Osteocyte (in vitro differentiated cells): ENCODE measurements at regions not wholly inside any gene's neighbourhood (a gene's known extent, or its start where the extent isn't known, plus 50 kb on each side); places are given as distances from the start of the nearest gene placed in this dataset.

Experiments used
- DNase-seq: peaks from one replicate; pipeline ENCODE4 v3.0.0; 2021; ENCODE audit warnings: mixed read lengths; ENCODE audit not compliant: unreplicated experiment; ENCODE audit errors: extremely low spot score
- H3K27ac Mint-ChIP-seq: one replicate; pipeline ENCODE4 v1.8.0; 2021; ENCODE audit warnings: mild to moderate bottlenecking, mixed read lengths; ENCODE audit not compliant: unreplicated experiment
- H3K27me3 Mint-ChIP-seq: one replicate; pipeline ENCODE4 v1.8.0; 2021; ENCODE audit warnings: mixed read lengths; ENCODE audit not compliant: unreplicated experiment
- H3K36me3 Mint-ChIP-seq: one replicate; pipeline ENCODE4 v1.8.0; 2021; ENCODE audit warnings: mixed read lengths; ENCODE audit not compliant: unreplicated experiment
- H3K4me1 Mint-ChIP-seq: one replicate; pipeline ENCODE4 v1.8.0; 2021; ENCODE audit warnings: mixed read lengths; ENCODE audit not compliant: unreplicated experiment
- H3K4me3 Mint-ChIP-seq: one replicate; pipeline ENCODE4 v1.8.0; 2021; ENCODE audit warnings: mild to moderate bottlenecking, moderate library complexity, mixed read lengths; ENCODE audit not compliant: unreplicated experiment
- H3K9me3 Mint-ChIP-seq: one replicate; pipeline ENCODE4 v1.8.0; 2021; ENCODE audit warnings: mixed read lengths; ENCODE audit not compliant: unreplicated experiment
- CTCF ChIP-seq: fragments of 200-600 bp; sonication (generic); IDR thresholded peaks from 2 replicates; pipeline ENCODE4 v1.5.0; 2021; ENCODE audit warnings: antibody characterized with exemption, mild to moderate bottlenecking, moderate library complexity

- H3K36me3 Mint-ChIP-seq, result no peaks in the 10 kb centered on the region
- no peaks in the 10 kb centered on the region for H3K9me3 Mint-ChIP-seq
- no peak overlapping the region for H3K27ac Mint-ChIP-seq
- H3K27me3 Mint-ChIP-seq, result peaks cover 4% of the 10 kb centered on the region
- H3K4me1 Mint-ChIP-seq, result no peaks in the 10 kb centered on the region
- no peak overlapping the region for H3K4me3 Mint-ChIP-seq
- DNase-seq, result no peak
- no peak for TF ChIP-seq CTCF
These were observed 86.3 kb upstream of the SPRY4 start for GRCh38 chr5:142411103-142411502.

GRCh38 chr5:142408981-142409481 is 84.2 kb upstream of the SPRY4 start:
- H3K9me3 Mint-ChIP-seq, result no peaks in the 10 kb centered on the region
- no peaks in the 10 kb centered on the region for H3K36me3 Mint-ChIP-seq
- no peak for DNase-seq
- H3K27ac Mint-ChIP-seq, result no peak overlapping the region
- peaks cover 6% of the 10 kb centered on the region for H3K27me3 Mint-ChIP-seq
- no peak overlapping the region for H3K4me3 Mint-ChIP-seq
- H3K4me1 Mint-ChIP-seq, result peaks cover 5% of the 10 kb centered on the region
- TF ChIP-seq CTCF, result no peak

- Mint-ChIP-seq H3K36me3 (no peaks in the 10 kb centered on the region), H3K27me3 (peaks cover 6% of the 10 kb centered on the region), H3K4me1 (peaks cover 9% of the 10 kb centered on the region), H3K9me3 (no peaks in the 10 kb centered on the region), H3K27ac (no peak overlapping the region), H3K4me3 (no peak overlapping the region)
- no peak for TF ChIP-seq CTCF
- DNase-seq, result no peak
These were observed 83.7 kb upstream of the SPRY4 start for GRCh38 chr5:142408536-142408935.

- H3K4me3 Mint-ChIP-seq, result no peak overlapping the region
- H3K27ac Mint-ChIP-seq, result no peak overlapping the region
- no peak for TF ChIP-seq CTCF
- no peaks in the 10 kb centered on the region for H3K36me3 Mint-ChIP-seq
- no peak for DNase-seq
- H3K4me1 Mint-ChIP-seq, result peaks cover 9% of the 10 kb centered on the region
- H3K9me3 Mint-ChIP-seq, result no peaks in the 10 kb centered on the region
- H3K27me3 Mint-ChIP-seq, result peaks cover 6% of the 10 kb centered on the region
These were observed 81.1 kb upstream of the SPRY4 start for GRCh38 chr5:142405814-142406395.

GRCh38 chr5:142405023-142405422 is 80.2 kb upstream of the SPRY4 start:
- no peak for TF ChIP-seq CTCF
- Mint-ChIP-seq H3K36me3 (no peaks in the 10 kb centered on the region), H3K9me3 (no peaks in the 10 kb centered on the region), H3K27me3 (peaks cover 6% of the 10 kb centered on the region), H3K27ac (no peak overlapping the region), H3K4me1 (peaks cover 10% of the 10 kb centered on the region), H3K4me3 (no peak overlapping the region)
- DNase-seq, result no peak
